KMS-11 (cell line): ENCODE measurements at regions not wholly inside any gene's neighbourhood (a gene's known extent, or its start where the extent isn't known, plus 50 kb on each side); places are given as distances from the start of the nearest gene placed in this dataset.

Experiments used
- H2AFZ ChIP-seq: fragments of 200-600 bp; sonication (generic); 2 replicates; pipeline ENCODE4 v1.6.1; 2016; ENCODE audit warnings: antibody characterized with exemption, mixed run types, low read depth
- H3K27ac ChIP-seq: fragments of 200-600 bp; sonication (generic); 2 replicates; pipeline ENCODE4 v1.6.1; 2016; ENCODE audit warnings: mild to moderate bottlenecking, mixed run types
- H3K27me3 ChIP-seq: fragments of 200-600 bp; sonication (generic); 2 replicates; pipeline ENCODE4 v1.6.1; 2017; ENCODE audit warnings: mild to moderate bottlenecking, low read depth, mixed run types, moderate library complexity; ENCODE audit not compliant: insufficient read depth
- H3K36me3 ChIP-seq: fragments of 200-600 bp; sonication (generic); 2 replicates; pipeline ENCODE4 v1.6.1; 2017; ENCODE audit warnings: mild to moderate bottlenecking, mixed run types; ENCODE audit not compliant: insufficient read depth
- H3K4me1 ChIP-seq: fragments of 200-600 bp; sonication (generic); 2 replicates; pipeline ENCODE4 v1.6.1; 2016; ENCODE audit warnings: mild to moderate bottlenecking, low read depth, mixed run types; ENCODE audit not compliant: poor library complexity, severe bottlenecking
- H3K4me2 ChIP-seq: fragments of 200-600 bp; sonication (generic); 2 replicates; pipeline ENCODE4 v1.7.0; 2016; ENCODE audit warnings: mild to moderate bottlenecking, mixed run types
- H3K4me3 ChIP-seq: fragments of 200-600 bp; sonication (generic); IDR thresholded peaks from 2 replicates; pipeline ENCODE4 v1.6.1; 2017; ENCODE audit warnings: low read depth, low read length, mixed read lengths; ENCODE audit not compliant: insufficient read depth
- H3K79me2 ChIP-seq: fragments of 200-600 bp; sonication (generic); 2 replicates; pipeline ENCODE4 v1.6.1; 2016; ENCODE audit warnings: low read depth, mixed run types; ENCODE audit not compliant: insufficient read depth
- H3K9ac ChIP-seq: fragments of 200-600 bp; sonication (generic); 2 replicates; pipeline ENCODE4 v1.6.1; 2016; ENCODE audit warnings: mild to moderate bottlenecking, mixed run types
- H4K20me1 ChIP-seq: fragments of 200-600 bp; sonication (generic); 2 replicates; pipeline ENCODE4 v1.6.1; 2016; ENCODE audit warnings: mild to moderate bottlenecking, mixed run types; ENCODE audit not compliant: insufficient read depth
- CTCF ChIP-seq: fragments of 200-600 bp; sonication (generic); conservative IDR thresholded peaks from 2 replicates; pipeline ENCODE4 v1.6.1; 2017; ENCODE audit warnings: low read depth, mild to moderate bottlenecking, antibody characterized with exemption, low read length, moderate library complexity, mixed read lengths

GRCh38 chr1:147470079-147470478 lies 71.2 kb upstream of the BCL9 start:
- Histone ChIP-seq H3K9ac (no peak overlapping the region), H3K79me2 (no peaks in the 10 kb centered on the region), H3K4me3 (no peak overlapping the region), H3K36me3 (no peaks in the 10 kb centered on the region), H3K4me2 (no peak overlapping the region), H3K27me3 (no peaks in the 10 kb centered on the region), H3K27ac (no peak overlapping the region), H4K20me1 (no peaks in the 10 kb centered on the region), H2AFZ (no peak overlapping the region), H3K4me1 (no peaks in the 10 kb centered on the region)
- TF ChIP-seq CTCF = no peak

- H3K27me3 ChIP-seq = no peaks in the 10 kb centered on the region
- no peaks in the 10 kb centered on the region for H4K20me1 ChIP-seq
- no peaks in the 10 kb centered on the region for H3K36me3 ChIP-seq
- H3K9ac ChIP-seq = no peak overlapping the region
- no peak overlapping the region for H3K4me3 ChIP-seq
- no peak for TF ChIP-seq CTCF
- no peak overlapping the region for H3K27ac ChIP-seq
- no peaks in the 10 kb centered on the region for H3K79me2 ChIP-seq
- no peak overlapping the region for H3K4me2 ChIP-seq
- no peak overlapping the region for H2AFZ ChIP-seq
- no peaks in the 10 kb centered on the region for H3K4me1 ChIP-seq
These were observed 68.8 kb upstream of the BCL9 start for GRCh38 chr1:147472489-147472888.

- Histone ChIP-seq H3K4me2 (no peak overlapping the region), H3K27ac (no peak overlapping the region), H3K4me1 (no peaks in the 10 kb centered on the region), H3K9ac (no peak overlapping the region), H2AFZ (no peak overlapping the region), H3K4me3 (no peak overlapping the region), H3K79me2 (no peaks in the 10 kb centered on the region), H3K27me3 (no peaks in the 10 kb centered on the region), H4K20me1 (no peaks in the 10 kb centered on the region), H3K36me3 (no peaks in the 10 kb centered on the region)
- TF ChIP-seq CTCF = no peak
These were observed 68.2 kb upstream of the BCL9 start for GRCh38 chr1:147472966-147473732.

- Histone ChIP-seq H3K4me2 (no peak overlapping the region), H3K27ac (no peak overlapping the region), H3K36me3 (no peaks in the 10 kb centered on the region), H3K27me3 (no peaks in the 10 kb centered on the region), H2AFZ (no peak overlapping the region), H3K4me1 (no peaks in the 10 kb centered on the region), H3K9ac (no peak overlapping the region), H3K79me2 (no peaks in the 10 kb centered on the region), H3K4me3 (no peak overlapping the region), H4K20me1 (no peaks in the 10 kb centered on the region)
- TF ChIP-seq CTCF = no peak
These were observed 67.6 kb upstream of the BCL9 start for GRCh38 chr1:147473733-147474049.
